Tibial nerve (tissue), 4 donors: ENCODE measurements at regions not wholly inside any gene's neighbourhood (a gene's known extent, or its start where the extent isn't known, plus 50 kb on each side); places are given as distances from the start of the nearest gene placed in this dataset.

Experiments
- DNase-seq, 2 donors: peaks; one replicate each; pipeline ENCODE4 v3.0.0-alpha.2; 2019; ENCODE audit warnings: low spot score in 2 of 2
- H3K27ac ChIP-seq, 4 donors: fragments of 200-600 bp; sonication (generic) in 3 of 4; one replicate each; pipeline ENCODE4 v1.5.1; 2017 to 2019; ENCODE audit warnings: mild to moderate bottlenecking in 1 of 4
- H3K27me3 ChIP-seq, 2 donors: fragments of 200-600 bp; sonication (generic) in 1 of 2; one replicate each; pipeline versions ENCODE4 v1.5.1 to v1.6.0; 2017 to 2019
- H3K36me3 ChIP-seq, 3 donors: fragments of 200-600 bp; sonication (generic); one replicate each; pipeline ENCODE4 v1.5.1; 2018 to 2019
- H3K4me1 ChIP-seq, 4 donors: fragments of 200-600 bp; sonication (generic) in 3 of 4; one replicate each; pipeline ENCODE4 v1.5.1; 2017 to 2019
- H3K4me3 ChIP-seq, 4 donors: fragments of 200-600 bp; sonication (generic) in 3 of 4; one replicate each; pipeline ENCODE4 v1.5.1; 2017 to 2019; ENCODE audit warnings: mild to moderate bottlenecking in 1 of 4, moderate library complexity in 1 of 4
- H3K9me3 ChIP-seq, 4 donors: fragments of 200-600 bp; sonication (generic) in 3 of 4; one replicate each; pipeline ENCODE4 v1.5.1; 2017 to 2019
- CTCF ChIP-seq, 5 experiments: fragments of 200-600 bp in 3 of 5; fragments of 450-650 bp in 2 of 5; sonication (generic) in 3 of 5; IDR thresholded peaks; one replicate each; pipeline ENCODE4 v1.5.1; 2016 to 2019; ENCODE audit warnings: antibody characterized with exemption in 5 of 5, mild to moderate bottlenecking in 3 of 5, moderate library complexity in 2 of 5
- EP300 ChIP-seq, 2 donors: sonication (generic); formaldehyde crosslinking; IDR thresholded peaks; one replicate each; pipeline ENCODE4 v1.6.1; 2017; ENCODE audit warnings: antibody characterized with exemption in 2 of 2, mild to moderate bottlenecking in 1 of 2
- POLR2A ChIP-seq, 2 donors: fragments of 450-650 bp; IDR thresholded peaks; one replicate each; pipeline ENCODE4 v1.6.1; 2017; ENCODE audit warnings: antibody characterized with exemption in 2 of 2, mild to moderate bottlenecking in 2 of 2, moderate library complexity in 2 of 2
- WGBS, 2 donors: methylation state at CpG; one replicate each; pipeline ENCODE4 v1.1.5; 2018; 5-methylcytosine and 5-hydroxymethylcytosine counted together

- DNase-seq: no peak
- no peaks in the 10 kb centered on the region for H3K36me3 ChIP-seq
- WGBS, 2 donors: 88% methylated on average over 6 of the region's 6 CpGs
- H3K4me1 ChIP-seq: peaks cover 0 to 8% (median 0%) of the 10 kb centered on the region in 4 donors
- H3K9me3 ChIP-seq: no peaks in the 10 kb centered on the region
- TF ChIP-seq CTCF (IDR thresholded peaks at IDR 0.05): no peak
- TF ChIP-seq POLR2A (IDR thresholded peaks at IDR 0.05): no peak
- TF ChIP-seq EP300 (IDR thresholded peaks at IDR 0.05): no peak
- no peak overlapping the region for H3K27ac ChIP-seq
- H3K4me3 ChIP-seq: no peak overlapping the region
- H3K27me3 ChIP-seq: no peaks in the 10 kb centered on the region
These were observed 129.8 kb upstream of the SLC34A2 start for GRCh38 chr4:25525896-25526295.

DNA sequence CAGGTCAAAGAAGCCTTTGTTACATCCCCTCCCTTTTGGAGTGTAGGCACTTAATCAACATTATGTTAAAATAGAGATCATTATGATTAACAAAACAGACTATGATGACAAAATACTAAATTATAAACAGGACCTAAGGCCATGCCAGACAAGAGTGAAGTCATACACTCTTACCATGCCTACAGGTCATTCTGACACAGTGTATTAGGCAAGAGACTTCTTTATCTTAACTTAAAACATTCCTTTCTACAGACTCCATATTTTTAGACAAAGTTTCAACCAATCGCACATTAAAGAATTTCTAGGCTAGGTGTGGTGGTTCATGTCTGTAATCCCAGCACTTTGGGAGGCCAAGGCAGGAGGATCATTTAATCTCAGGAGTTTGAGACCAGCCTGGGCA is 128.6 kb upstream of the SLC34A2 start:
- Histone ChIP-seq H3K4me1 (peaks cover 0 to 8% (median 0%) of the 10 kb centered on the region in 4 donors), H3K9me3 (no peaks in the 10 kb centered on the region), H3K27ac (no peak overlapping the region), H3K36me3 (no peaks in the 10 kb centered on the region), H3K4me3 (no peak overlapping the region), H3K27me3 (no peaks in the 10 kb centered on the region)
- no peak for DNase-seq
- no peak for TF ChIP-seq CTCF (IDR thresholded peaks at IDR 0.05)
- no peak for TF ChIP-seq EP300 (IDR thresholded peaks at IDR 0.05)
- no peak for TF ChIP-seq POLR2A (IDR thresholded peaks at IDR 0.05)
- WGBS, 2 donors: 83 to 92% methylated on average over 1 of the region's 1 CpG

DNA sequence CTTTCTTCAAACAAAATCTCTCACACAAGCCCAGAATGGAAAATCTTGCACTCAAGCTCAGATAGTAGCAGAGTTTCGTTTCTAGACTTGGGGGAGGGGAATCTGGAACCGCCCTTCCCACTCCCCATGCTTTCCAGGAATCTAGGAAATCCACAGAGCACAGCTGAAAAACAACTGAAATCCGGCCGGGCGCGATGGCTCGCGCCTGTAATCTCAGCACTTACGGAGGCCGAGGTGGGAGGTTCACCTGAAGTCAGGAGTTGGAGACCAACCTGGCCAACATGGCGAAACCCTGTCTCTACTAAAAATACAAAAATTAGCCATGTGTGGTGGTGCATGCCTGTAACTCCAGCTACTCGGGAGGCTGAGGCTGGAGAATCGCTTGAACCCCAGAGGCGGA is 127.3 kb upstream of the SLC34A2 start:
- H3K27me3 ChIP-seq: no peaks in the 10 kb centered on the region
- H3K36me3 ChIP-seq: no peaks in the 10 kb centered on the region
- peaks cover 0 to 8% (median 0%) of the 10 kb centered on the region in 4 donors for H3K4me1 ChIP-seq
- WGBS, 2 donors: 93 to 96% methylated on average over 14 of the region's 14 CpGs
- no peak overlapping the region for H3K27ac ChIP-seq
- DNase-seq: no peak
- no peak overlapping the region for H3K4me3 ChIP-seq
- TF ChIP-seq EP300 (IDR thresholded peaks at IDR 0.05) (no peak), CTCF (IDR thresholded peaks at IDR 0.05) (no peak), POLR2A (IDR thresholded peaks at IDR 0.05) (no peak)
- no peaks in the 10 kb centered on the region for H3K9me3 ChIP-seq

GRCh38 chr4:25531272-25531671 is 124.4 kb upstream of the SLC34A2 start:
- no peak overlapping the region for H3K27ac ChIP-seq
- no peak for DNase-seq
- TF ChIP-seq CTCF (IDR thresholded peaks at IDR 0.05): no peak
- TF ChIP-seq POLR2A (IDR thresholded peaks at IDR 0.05): no peak
- no peak for TF ChIP-seq EP300 (IDR thresholded peaks at IDR 0.05)

GRCh38 chr4:25532591-25532990 is 123.1 kb upstream of the SLC34A2 start:
- TF ChIP-seq EP300 (IDR thresholded peaks at IDR 0.05) (no peak), POLR2A (IDR thresholded peaks at IDR 0.05) (no peak), CTCF (IDR thresholded peaks at IDR 0.05) (no peak)
- no peaks in the 10 kb centered on the region for H3K36me3 ChIP-seq
- WGBS, 2 donors: 63 to 69% methylated on average over 4 of the region's 4 CpGs
- no peaks in the 10 kb centered on the region for H3K27me3 ChIP-seq
- no peaks in the 10 kb centered on the region for H3K9me3 ChIP-seq
- no peak for DNase-seq
- peak overlapping the region in 2 of 4 donors; percentile 21 to 32 for H3K27ac ChIP-seq
- peaks cover 0 to 19% (median 2%) of the 10 kb centered on the region in 4 donors for H3K4me1 ChIP-seq
- no peak overlapping the region for H3K4me3 ChIP-seq

More at GRCh38 chr4:25531272-25531671, 124.4 kb upstream of the SLC34A2 start:
- no peaks in the 10 kb centered on the region for H3K27me3 ChIP-seq
- H3K4me1 ChIP-seq: peaks cover 0 to 12% (median 2%) of the 10 kb centered on the region in 4 donors
- no peaks in the 10 kb centered on the region for H3K9me3 ChIP-seq
- H3K4me3 ChIP-seq: no peak overlapping the region
- no peaks in the 10 kb centered on the region for H3K36me3 ChIP-seq
